T-cell (primary cell): ENCODE measurements at regions not wholly inside any gene's neighbourhood (a gene's known extent, or its start where the extent isn't known, plus 50 kb on each side); places are given as distances from the start of the nearest gene placed in this dataset.

Experiments used
- ATAC-seq, 4 experiments: fragments of 200-7000 bp in 3 of 4; fragments of 150-1000 bp in 1 of 4; cut with Tn5 transposase; replicated peaks in 1 of 4; 1 replicate in 3 of 4; 2 replicates in 1 of 4; pipeline ENCODE4 v1.10.0; 2021; ENCODE audit warnings: moderate library complexity in 3 of 4, mild to moderate bottlenecking in 2 of 4, moderate number of reproducible peaks in 1 of 4
- CTCF ChIA-PET, 2 donors: fragments of 300-600 bp; sonication (Branson Sonifier 250); formaldehyde crosslinking; loops; one replicate each; lab custom pipeline; 2022; ENCODE audit warnings: antibody characterized with exemption in 2 of 2; lab: Charles Lee
- POLR2A ChIA-PET, 2 donors: fragments of 300-600 bp; sonication (Branson Sonifier 250); formaldehyde crosslinking; loops; one replicate each; lab custom pipeline; 2022; ENCODE audit warnings: antibody characterized with exemption in 2 of 2; lab: Charles Lee
- DNase-seq, 35 experiments: peaks; one replicate each; pipeline versions ENCODE4 v3.0.0 to v3.0.0-alpha.2; 2013 to 2023
- H3K27ac ChIP-seq: one replicate; pipeline ENCODE4 v1.5.1; 2013; ENCODE audit warnings: low read length
- H3K27me3 ChIP-seq, 2 experiments: replicated peaks in 1 of 2; 1 replicate in 1 of 2; 2 replicates in 1 of 2; pipeline versions ENCODE4 v1.6.1 to v1.7.0; 2013; ENCODE audit warnings: low read length in 1 of 2, mixed read lengths in 1 of 2; ENCODE audit not compliant: control insufficient read depth in 2 of 2, insufficient read depth in 2 of 2; ENCODE audit errors: extremely low read depth in 1 of 2
- H3K36me3 ChIP-seq, 2 donors: 1 replicate in 1 of 2; 2 replicates in 1 of 2; pipeline versions ENCODE4 v1.6.1 to v1.7.0; 2013; ENCODE audit warnings: low read length in 1 of 2; ENCODE audit not compliant: control insufficient read depth in 2 of 2, insufficient read depth in 1 of 2; ENCODE audit errors: extremely low read depth in 1 of 2
- H3K4me1 ChIP-seq, 2 experiments: 1 replicate in 1 of 2; 2 replicates in 1 of 2; pipeline versions ENCODE4 v1.6.1 to v1.7.0; 2013; ENCODE audit warnings: low read length in 2 of 2, mixed read lengths in 1 of 2; ENCODE audit not compliant: insufficient read depth in 2 of 2, control insufficient read depth in 1 of 2; ENCODE audit errors: extremely low read depth in 1 of 2
- H3K4me3 ChIP-seq, 2 donors: 1 replicate in 1 of 2; 2 replicates in 1 of 2; pipeline versions ENCODE4 v1.5.1 to v1.7.0; 2013; ENCODE audit warnings: mild to moderate bottlenecking in 2 of 2, low read length in 1 of 2, moderate library complexity in 1 of 2; ENCODE audit not compliant: control insufficient read depth in 1 of 2; ENCODE audit errors: extremely low read depth in 1 of 2
- H3K9me3 ChIP-seq: 2 replicates; pipeline ENCODE4 v1.7.0; 2013
- H3K27ac Mint-ChIP-seq, 2 donors: one replicate each; pipeline ENCODE4 v1.8.0; 2020 to 2021; ENCODE audit warnings: mild to moderate bottlenecking in 2 of 2, mixed read lengths in 2 of 2
- H3K27me3 Mint-ChIP-seq, 2 donors: one replicate each; pipeline ENCODE4 v1.8.0; 2021 to 2022; ENCODE audit warnings: mixed read lengths in 2 of 2
- H3K36me3 Mint-ChIP-seq: one replicate; pipeline ENCODE4 v1.8.0; 2021; ENCODE audit warnings: mixed read lengths
- H3K4me1 Mint-ChIP-seq, 3 donors: one replicate each; pipeline ENCODE4 v1.8.0; 2020 to 2022; ENCODE audit warnings: mixed read lengths in 3 of 3, mild to moderate bottlenecking in 1 of 3
- H3K4me3 Mint-ChIP-seq, 3 donors: one replicate each; pipeline ENCODE4 v1.8.0; 2020 to 2022; ENCODE audit warnings: mild to moderate bottlenecking in 3 of 3, mixed read lengths in 3 of 3, moderate library complexity in 3 of 3
- H3K9me3 Mint-ChIP-seq, 3 donors: one replicate each; pipeline ENCODE4 v1.8.0; 2020 to 2022; ENCODE audit warnings: mixed read lengths in 3 of 3
- WGBS: methylation state at CpG from one replicate; pipeline ENCODE4 v1.1.5; 2013; ENCODE audit warnings: missing lambda C conversion rate; ENCODE audit not compliant: insufficient coverage; 5-methylcytosine and 5-hydroxymethylcytosine counted together

DNA sequence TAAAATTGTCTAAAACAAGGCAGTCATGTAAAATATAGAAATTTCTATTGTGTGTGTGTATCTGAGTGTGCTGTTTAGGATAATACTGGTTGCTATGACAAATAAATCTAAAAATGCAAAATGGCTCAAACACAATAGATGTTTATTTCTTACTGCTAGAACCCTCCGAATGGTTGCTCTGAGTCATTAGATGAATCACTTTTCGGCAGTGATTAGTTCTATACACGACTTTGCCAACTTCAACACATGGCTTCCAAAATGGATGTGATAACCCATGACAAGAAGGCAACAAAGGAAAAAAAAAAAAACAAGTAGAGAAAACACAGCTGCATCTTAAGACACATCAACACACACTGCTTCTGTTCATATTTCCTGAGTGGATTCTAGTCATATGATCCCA, 729.2 kb downstream of the AACS start:
- no peak for DNase-seq
- ATAC-seq, result no peak
- no peak overlapping the region for H3K27ac ChIP-seq
- WGBS, result 34% methylated on average over 2 of the region's 3 CpGs
- H3K4me3 Mint-ChIP-seq, result no peak overlapping the region
- no peak overlapping the region for H3K27ac Mint-ChIP-seq
- H3K9me3 ChIP-seq, result no peaks in the 10 kb centered on the region
- H3K4me3 ChIP-seq, result no peak overlapping the region
- H3K9me3 Mint-ChIP-seq, result peaks cover 6 to 14% (median 7%) of the 10 kb centered on the region in 3 donors
- no peaks in the 10 kb centered on the region for H3K4me1 Mint-ChIP-seq
- ChIA-PET POLR2A (no interaction called here), CTCF (no interaction called here)
- H3K4me1 ChIP-seq, result no peaks in the 10 kb centered on the region
- no peaks in the 10 kb centered on the region for H3K27me3 Mint-ChIP-seq
- H3K36me3 Mint-ChIP-seq, result no peaks in the 10 kb centered on the region
- no peaks in the 10 kb centered on the region for H3K36me3 ChIP-seq
- no peaks in the 10 kb centered on the region for H3K27me3 ChIP-seq

DNA sequence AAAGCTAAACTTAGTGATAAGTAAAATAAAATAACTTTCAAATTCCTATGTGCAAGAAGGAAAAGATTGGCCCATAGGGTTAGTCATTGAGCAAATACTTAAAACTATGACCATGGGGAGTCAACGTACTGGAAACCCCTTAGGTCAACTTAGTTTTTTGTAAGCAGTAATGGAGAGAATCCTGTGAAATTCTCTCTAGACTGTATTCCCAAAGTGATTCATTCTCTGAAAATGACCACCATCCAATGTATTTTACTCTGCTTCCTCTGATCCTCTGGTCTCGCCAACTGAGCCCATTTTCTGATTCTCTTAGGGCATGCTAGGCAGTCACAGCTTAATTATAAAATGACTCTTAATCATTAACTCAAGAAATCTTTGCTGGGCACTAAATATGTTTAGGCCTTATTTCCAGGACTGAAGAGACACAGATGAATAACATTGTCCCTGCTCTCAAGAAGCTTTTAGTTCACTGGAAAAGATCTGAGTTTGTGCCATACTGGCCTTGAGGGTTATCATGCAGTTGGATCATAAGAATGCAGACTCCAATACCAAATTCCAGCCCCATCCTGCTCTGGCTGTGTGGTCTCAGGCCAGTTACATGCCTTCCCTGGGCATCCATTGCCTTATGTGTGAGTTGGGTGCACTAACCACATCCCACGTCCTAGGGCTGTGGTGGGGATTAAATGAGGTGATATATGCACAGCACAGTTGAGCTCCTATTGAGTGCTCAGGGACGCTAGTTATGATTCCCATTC, 732.4 kb downstream of the AACS start:
- Histone ChIP-seq H3K9me3 (no peaks in the 10 kb centered on the region), H3K27me3 (no peaks in the 10 kb centered on the region), H3K27ac (no peak overlapping the region), H3K4me1 (no peaks in the 10 kb centered on the region), H3K36me3 (no peaks in the 10 kb centered on the region), H3K4me3 (no peak overlapping the region)
- no peaks in the 10 kb centered on the region for H3K4me1 Mint-ChIP-seq
- POLR2A ChIA-PET, result no interaction called here
- WGBS, result 50% methylated on average over 1 of the region's 4 CpGs
- no peak overlapping the region for H3K27ac Mint-ChIP-seq
- CTCF ChIA-PET, result no interaction called here
- H3K4me3 Mint-ChIP-seq, result no peak overlapping the region
- no peak for ATAC-seq
- no peaks in the 10 kb centered on the region for H3K27me3 Mint-ChIP-seq
- no peaks in the 10 kb centered on the region for H3K36me3 Mint-ChIP-seq
- DNase-seq, result no peak
- peaks cover 4 to 6% (median 4%) of the 10 kb centered on the region in 3 donors for H3K9me3 Mint-ChIP-seq

DNA sequence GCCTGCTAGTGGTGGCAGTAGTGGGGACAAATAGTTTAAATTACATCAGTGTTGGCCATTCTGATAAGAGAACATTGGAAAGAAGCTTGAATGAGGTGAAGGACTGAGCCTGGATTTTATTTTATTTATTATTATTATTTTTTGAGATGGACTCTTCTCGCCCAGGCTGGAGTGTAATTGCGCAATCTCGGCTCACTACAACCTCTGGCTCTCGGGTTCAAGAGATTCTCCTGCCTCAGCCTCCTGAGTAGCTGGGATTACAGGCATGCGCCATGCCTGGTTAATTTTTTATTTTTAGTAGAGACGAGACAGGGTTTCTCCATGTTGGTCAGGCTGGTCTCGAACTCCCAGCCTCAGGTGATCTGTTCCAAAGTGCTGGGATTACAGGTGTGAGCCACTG, 739.4 kb downstream of the AACS start:
- H3K4me3 Mint-ChIP-seq, result no peak overlapping the region
- H3K4me1 Mint-ChIP-seq, result no peaks in the 10 kb centered on the region
- H3K27ac ChIP-seq, result no peak overlapping the region
- no peak overlapping the region for H3K27ac Mint-ChIP-seq
- H3K9me3 ChIP-seq, result no peaks in the 10 kb centered on the region
- WGBS, result 85% methylated on average over 3 of the region's 7 CpGs
- no peaks in the 10 kb centered on the region for H3K4me1 ChIP-seq
- H3K9me3 Mint-ChIP-seq, result peaks cover 0 to 12% (median 6%) of the 10 kb centered on the region in 3 donors
- H3K36me3 Mint-ChIP-seq, result no peaks in the 10 kb centered on the region
- H3K4me3 ChIP-seq, result no peak overlapping the region
- H3K27me3 Mint-ChIP-seq, result no peaks in the 10 kb centered on the region
- DNase-seq (no peak), ATAC-seq (no peak)
- H3K27me3 ChIP-seq, result no peaks in the 10 kb centered on the region
- H3K36me3 ChIP-seq, result no peaks in the 10 kb centered on the region
- CTCF ChIA-PET, result no interaction called here
- POLR2A ChIA-PET, result no interaction called here

DNA sequence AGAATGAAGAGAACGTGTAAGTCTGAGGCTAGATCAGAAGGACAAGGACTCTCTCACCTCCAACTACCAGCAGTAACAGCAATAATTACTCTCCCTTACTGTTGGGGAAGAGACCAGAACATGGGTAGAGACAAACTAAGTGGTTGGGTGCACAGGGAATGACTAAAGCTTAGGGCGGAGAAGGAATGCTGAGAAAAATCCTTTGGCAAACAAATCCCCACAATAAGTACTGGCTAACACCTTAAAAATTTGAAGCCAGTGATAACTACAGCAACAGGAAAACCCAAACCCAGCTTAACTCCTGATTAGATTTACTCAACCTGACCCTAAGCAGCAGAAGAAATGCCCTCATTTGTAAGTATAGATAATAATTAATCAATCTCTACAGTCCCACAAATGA, 759.0 kb downstream of the AACS start:
- ATAC-seq (no peak), DNase-seq (no peak)
- Mint-ChIP-seq H3K4me1 (no peaks in the 10 kb centered on the region), H3K9me3 (peaks cover 8 to 21% (median 9%) of the 10 kb centered on the region in 3 donors), H3K27ac (no peak overlapping the region), H3K27me3 (no peaks in the 10 kb centered on the region), H3K36me3 (no peaks in the 10 kb centered on the region), H3K4me3 (no peak overlapping the region)
- H3K27me3 ChIP-seq, result no peaks in the 10 kb centered on the region
- CTCF ChIA-PET, result no interaction called here
- H3K9me3 ChIP-seq, result no peaks in the 10 kb centered on the region
- no peak overlapping the region for H3K27ac ChIP-seq
- no CpG with 5 or more reads among the region's 2 CpGs for WGBS
- H3K36me3 ChIP-seq, result no peaks in the 10 kb centered on the region
- H3K4me1 ChIP-seq, result no peaks in the 10 kb centered on the region
- no peak overlapping the region for H3K4me3 ChIP-seq
- POLR2A ChIA-PET, result no interaction called here

DNA sequence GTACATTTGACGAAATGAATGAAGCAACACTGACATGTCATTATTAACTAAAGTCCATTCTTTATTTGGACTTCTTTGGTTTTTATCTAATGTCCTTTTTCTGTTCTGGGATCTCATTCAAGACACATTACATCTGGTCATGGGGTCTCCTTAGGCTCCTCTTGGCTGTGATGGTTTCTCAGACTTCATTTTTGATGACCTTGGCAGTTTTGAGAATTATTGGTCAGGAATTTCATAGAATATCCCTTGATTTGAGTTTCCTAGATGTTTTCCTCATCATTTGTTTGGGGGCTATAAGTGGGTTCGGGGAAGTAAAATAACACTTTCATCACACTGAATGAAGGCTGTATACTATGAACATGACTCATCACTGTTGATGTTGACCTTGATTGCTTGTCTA, 770.6 kb downstream of the AACS start:
- no CpG with 5 or more reads among the region's 2 CpGs for WGBS

DNA sequence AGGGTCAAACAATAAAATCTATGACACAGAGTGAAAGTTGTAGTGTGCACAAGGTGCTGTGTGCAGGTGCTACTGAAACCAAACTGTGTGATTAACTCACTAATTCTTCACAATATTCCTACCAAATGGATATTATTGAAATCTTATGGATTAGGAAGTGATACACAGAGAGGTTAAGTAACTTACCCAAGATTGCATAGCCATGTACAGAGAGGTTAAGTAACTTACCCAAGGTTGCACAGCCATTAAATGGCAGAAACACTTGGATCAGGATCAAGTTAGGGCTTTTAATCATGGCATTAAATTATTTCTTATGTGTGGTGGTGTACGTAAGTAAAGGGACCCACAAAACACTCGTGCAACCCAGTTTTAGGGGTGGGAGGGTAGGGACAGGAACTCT, 771.4 kb downstream of the AACS start:
- H3K36me3 Mint-ChIP-seq, result no peaks in the 10 kb centered on the region
- no CpG with 5 or more reads among the region's 2 CpGs for WGBS
- no peaks in the 10 kb centered on the region for H3K4me1 ChIP-seq
- H3K4me3 ChIP-seq, result no peak overlapping the region
- no peak overlapping the region for H3K27ac Mint-ChIP-seq
- H3K27me3 Mint-ChIP-seq, result no peaks in the 10 kb centered on the region
- H3K9me3 ChIP-seq, result no peaks in the 10 kb centered on the region
- no peak overlapping the region for H3K27ac ChIP-seq
- no peaks in the 10 kb centered on the region for H3K36me3 ChIP-seq
- H3K4me3 Mint-ChIP-seq, result no peak overlapping the region
- no peaks in the 10 kb centered on the region for H3K27me3 ChIP-seq
- ChIA-PET CTCF (no interaction called here), POLR2A (no interaction called here)
- DNase-seq (no peak), ATAC-seq (no peak)
- peaks cover 3 to 12% (median 4%) of the 10 kb centered on the region in 3 donors for H3K9me3 Mint-ChIP-seq
- H3K4me1 Mint-ChIP-seq, result no peaks in the 10 kb centered on the region

More for the DNA sequence above, 770.6 kb downstream of the AACS start:
- no peaks in the 10 kb centered on the region for H3K36me3 ChIP-seq
- Mint-ChIP-seq H3K4me1 (no peaks in the 10 kb centered on the region), H3K27me3 (no peaks in the 10 kb centered on the region), H3K36me3 (no peaks in the 10 kb centered on the region), H3K4me3 (no peak overlapping the region), H3K27ac (no peak overlapping the region), H3K9me3 (peaks cover 3 to 9% (median 4%) of the 10 kb centered on the region in 3 donors)
- ChIA-PET POLR2A (no interaction called here), CTCF (no interaction called here)
- H3K9me3 ChIP-seq, result no peaks in the 10 kb centered on the region
- no peaks in the 10 kb centered on the region for H3K4me1 ChIP-seq
- no peaks in the 10 kb centered on the region for H3K27me3 ChIP-seq
- no peak overlapping the region for H3K4me3 ChIP-seq
- ATAC-seq (no peak), DNase-seq (no peak)
- no peak overlapping the region for H3K27ac ChIP-seq
